T-helper 2 cell (primary cell): ENCODE measurements at regions not wholly inside any gene's neighbourhood (a gene's known extent, or its start where the extent isn't known, plus 50 kb on each side); places are given as distances from the start of the nearest gene placed in this dataset.

Experiments
- DNase-seq, 5 experiments: peaks; one replicate each; pipeline versions ENCODE4 v3.0.0 to v3.0.0-alpha.2; 2012 to 2022

DNA sequence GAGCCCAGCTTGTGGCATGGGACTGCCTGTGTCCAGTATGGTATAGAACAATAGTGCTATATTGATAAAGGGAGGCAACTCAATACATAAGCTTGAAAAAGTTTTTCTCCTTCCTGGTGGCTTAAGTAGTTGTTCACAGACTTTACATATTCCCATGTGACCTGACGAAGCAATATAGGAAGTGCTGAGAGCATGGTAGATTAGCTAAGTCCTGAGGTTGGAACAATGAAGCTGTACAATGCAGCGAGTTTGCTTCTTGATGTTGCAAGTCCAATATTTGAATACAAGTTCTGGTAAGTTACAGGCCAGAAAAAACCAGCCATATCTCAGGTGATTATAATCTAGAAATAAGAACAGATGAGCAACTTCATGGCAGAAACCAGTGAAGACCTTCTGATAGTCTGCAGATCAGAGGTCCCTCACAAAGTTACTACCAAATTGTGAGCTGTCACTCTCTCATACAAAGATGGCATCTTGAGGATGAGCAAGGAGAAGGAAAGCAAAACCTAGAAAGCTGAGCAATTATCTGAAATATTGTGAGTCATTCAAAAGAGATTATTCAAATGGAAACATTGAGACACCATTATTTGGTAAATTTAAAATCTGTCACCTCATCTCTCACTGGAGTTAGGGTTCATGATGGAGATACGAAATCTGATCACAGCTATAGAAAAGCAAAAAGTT, 72.9 kb upstream of the BTG1 start:
- DNase-seq: peak in 1 of 5 experiments; percentile 68

DNA sequence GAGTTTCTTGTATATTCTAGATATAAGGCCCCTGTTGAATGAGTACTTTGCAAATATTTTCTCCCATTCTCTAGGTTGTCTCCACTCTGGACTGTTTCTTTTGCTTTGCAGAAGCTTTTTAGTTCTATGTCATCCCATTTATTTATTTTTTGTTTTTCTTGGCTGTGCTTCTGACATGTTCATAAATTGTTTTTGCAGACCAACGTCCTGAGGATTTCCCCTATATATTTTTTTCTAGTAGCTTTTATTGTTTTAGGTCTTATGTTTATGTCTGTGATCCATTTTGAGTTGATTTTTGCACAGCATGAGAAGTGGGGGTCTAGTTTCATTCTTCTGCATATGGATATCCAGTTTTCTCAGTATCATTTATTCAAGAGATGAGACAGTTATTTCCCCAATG, 70.4 kb upstream of the BTG1 start:
- no peak for DNase-seq

DNA sequence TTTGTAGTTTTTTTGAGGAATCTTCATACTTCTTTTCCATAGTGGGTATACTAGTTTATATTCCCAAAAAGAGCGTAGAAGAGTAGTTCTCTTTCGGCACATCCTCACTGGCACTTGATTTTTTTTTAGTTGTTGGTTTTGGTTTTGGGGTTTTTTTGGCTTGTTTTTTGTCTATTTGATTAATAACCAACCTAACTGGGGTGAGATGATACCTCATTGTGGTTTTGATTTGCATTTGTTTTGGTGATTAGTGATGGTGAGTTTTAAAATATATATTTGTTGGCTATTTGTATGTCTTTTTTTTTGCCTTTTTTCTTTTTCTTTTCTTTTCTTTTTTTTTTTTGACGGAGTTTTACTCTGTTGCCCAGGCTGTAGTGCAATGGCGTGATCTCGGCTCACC, 69.7 kb upstream of the BTG1 start:
- DNase-seq: no peak

DNA sequence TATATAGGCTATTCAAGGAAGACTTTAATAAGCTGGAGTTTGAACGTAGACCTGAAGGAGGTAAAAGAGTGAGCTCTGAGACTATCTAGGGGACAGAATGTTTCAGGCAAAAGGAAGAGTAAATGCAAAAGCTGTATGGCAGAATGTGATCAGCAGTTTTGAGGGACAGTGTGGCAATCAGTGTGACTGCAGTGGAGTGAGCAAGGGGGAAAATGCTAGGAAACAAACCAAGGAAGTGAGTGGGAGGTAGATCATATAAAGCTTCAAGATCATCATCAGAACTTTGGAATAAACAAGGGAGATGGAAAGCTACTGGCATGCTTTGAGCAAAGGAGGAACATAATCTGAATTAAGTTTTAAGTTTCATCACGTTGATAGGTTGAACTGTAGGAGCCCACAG, 67.5 kb upstream of the BTG1 start:
- no peak for DNase-seq

DNA sequence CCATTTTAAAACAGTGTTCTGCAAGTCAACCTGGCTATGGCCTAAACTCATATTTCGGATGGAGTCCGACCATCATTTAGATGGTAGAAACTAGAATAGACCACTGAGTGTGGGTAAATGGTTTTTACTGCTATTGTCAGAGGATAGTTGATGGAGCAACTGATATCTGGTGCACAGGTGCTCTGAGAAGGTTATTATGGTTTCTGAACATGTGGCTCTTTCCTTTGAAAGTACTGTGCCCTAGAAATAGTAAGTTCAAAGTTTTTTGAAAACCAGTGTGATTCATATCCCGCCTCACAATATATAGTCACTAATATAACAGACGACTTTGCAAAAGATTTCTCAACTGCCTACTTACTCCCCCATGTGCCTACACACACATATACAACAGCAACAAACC, 64.4 kb upstream of the BTG1 start:
- DNase-seq: peak in 2 of 5 experiments; percentile 29 to 89

DNA sequence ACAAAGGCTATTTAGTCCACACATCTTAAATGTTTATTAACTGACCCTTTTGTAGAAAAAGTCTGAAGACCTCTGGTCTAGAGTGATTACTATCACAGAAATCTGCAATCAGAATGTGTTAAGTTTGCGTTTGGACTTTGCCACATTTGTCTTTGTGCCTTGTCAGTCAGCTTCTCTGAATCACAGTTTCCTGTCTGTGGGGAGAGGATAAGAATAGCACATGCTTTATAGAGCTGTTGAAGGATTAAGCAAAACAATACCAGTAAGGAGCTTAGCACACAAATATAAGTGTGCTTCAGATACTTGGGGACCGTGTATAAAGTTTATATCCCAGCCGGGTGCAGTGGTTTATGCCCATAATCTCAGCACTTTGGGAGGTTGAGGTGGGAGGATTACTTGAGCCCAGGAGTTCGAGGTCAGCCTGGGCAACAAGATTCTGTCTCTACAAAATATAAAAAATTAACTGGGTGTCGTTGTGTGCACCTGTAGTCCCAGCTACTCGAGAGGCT, 63.0 kb upstream of the BTG1 start:
- peak in 2 of 5 experiments; percentile 58 to 90 for DNase-seq

DNA sequence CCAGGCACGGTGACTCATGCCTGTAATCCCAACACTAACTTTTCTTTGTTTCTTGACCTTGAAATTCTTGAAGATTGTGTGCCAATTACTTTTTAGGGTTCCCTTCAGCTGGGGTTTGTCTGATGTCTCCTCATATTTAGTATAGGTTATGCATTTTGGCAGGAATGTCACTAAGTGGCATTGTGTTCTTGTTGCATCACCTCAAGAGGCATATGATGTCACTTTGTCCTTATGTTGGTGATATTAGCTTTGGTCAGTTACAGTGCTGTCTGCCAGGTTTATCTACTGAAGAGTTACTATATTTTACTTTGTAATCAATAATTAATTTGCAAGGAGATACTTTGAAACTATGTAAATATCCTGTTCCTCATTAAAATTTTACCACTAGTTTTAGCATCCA, 61.0 kb upstream of the BTG1 start:
- no peak for DNase-seq

DNA sequence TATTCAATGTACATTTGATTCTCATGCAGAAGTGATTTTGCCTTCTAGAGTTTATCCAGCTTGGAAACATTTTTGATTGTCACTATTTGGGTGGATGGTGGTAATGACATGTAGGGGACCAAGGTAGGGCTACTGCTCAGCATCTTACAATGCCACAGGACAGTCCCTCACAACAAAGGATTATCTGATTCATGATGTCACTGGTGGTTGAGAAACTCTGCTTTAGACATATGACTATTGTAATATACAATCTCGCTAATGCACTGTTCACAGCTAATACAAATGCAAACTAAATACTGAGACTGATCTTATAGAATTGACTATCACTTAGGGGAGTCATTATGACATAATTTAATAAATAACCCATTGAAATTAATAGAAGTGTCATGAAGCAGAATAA, 60.4 kb upstream of the BTG1 start:
- no peak for DNase-seq

DNA sequence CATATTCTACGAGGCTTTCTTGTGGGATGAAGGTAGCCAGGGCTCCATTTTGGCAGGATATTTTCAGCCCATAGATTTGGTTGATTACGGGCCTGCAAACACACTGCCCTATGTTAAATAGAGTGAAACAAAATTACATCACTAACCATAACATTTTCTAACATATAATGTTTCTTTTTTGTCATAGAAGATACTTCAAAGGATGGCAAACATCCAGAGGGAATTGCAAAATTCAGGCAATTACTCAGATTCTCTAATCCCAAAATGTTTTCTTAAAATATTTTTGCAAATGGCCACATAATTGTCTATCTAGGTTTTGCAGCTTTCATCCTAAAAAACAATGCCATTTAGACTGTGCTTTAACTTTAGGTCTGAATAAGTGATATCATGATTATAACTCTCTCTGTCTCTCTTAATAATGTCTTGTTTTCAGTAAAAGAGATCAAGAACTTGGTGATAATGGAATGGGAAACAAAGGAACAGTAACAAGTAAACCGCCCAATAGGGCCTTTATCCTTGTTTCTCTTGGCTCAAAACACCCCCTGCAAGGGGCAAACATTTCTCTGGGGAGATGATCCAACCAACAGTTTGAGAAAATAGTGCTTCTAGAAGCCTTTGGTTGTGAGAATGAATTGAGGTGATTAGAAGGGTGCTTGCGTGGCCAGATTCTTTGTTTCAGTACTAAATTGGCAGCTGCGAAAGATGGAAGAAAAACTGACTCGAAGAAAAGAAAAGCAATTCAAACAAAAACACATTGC, 54.4 kb upstream of the BTG1 start:
- no peak for DNase-seq

DNA sequence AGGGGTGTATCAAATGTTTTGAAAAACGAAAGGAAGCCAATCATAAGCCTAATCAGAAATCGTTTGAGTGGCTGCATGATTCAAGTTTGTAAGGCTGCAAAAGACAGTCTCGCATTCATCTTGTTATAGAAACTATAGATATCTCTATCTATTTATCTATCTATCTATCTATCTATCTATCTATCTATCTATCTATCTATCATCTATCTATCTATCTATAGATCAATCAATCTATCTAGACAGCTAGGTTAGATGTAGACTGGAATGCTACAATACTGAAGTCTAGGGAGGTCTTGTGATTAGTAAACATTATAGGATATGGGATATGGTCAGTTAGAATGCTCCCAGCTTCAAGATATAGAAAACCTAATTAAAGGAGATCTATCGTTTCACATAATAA, 52.2 kb upstream of the BTG1 start:
- no peak for DNase-seq

DNA sequence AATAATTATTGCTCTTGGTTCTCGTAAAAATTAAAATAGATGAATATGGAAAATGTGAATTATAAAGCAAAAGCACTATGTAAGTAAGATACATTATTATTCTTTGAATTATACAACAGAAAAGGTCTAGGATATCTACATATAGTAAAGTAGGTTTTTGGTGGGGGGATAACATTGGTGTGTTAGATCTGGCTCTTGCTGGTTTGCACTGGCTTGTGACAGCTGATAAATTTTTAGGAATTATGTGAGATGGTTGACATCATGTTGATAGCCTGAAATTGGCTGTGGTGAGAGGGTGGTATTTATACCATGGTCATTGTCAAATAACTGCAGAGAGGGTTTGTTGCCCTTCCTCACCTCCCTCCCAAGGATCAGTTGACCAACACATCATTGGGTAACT, 50.7 kb upstream of the BTG1 start:
- DNase-seq: no peak
